WTC11 (cell line): ENCODE measurements at regions not wholly inside any gene's neighbourhood (a gene's known extent, or its start where the extent isn't known, plus 50 kb on each side); places are given as distances from the start of the nearest gene placed in this dataset.
"Not testable (repeated sequence)": the region's sequence is repeated elsewhere in the genome, so short reads cannot be mapped to it uniquely, and the experiment has no call there.

ENCODE experiments used
- ATAC-seq: fragments of 200-7000 bp; cut with Tn5 transposase; 2 replicates; pipeline ENCODE4 v1.10.0; 2021; ENCODE audit warnings: mild to moderate bottlenecking, moderate library complexity
- CTCF ChIA-PET: fragments of 300-600 bp; sonication (Branson Sonifier 250); formaldehyde crosslinking; loops from one replicate; lab custom pipeline; 2021; ENCODE audit warnings: antibody characterized with exemption; lab: Charles Lee
- POLR2A ChIA-PET: fragments of 350-600 bp; sonication (Branson Sonifier 250); formaldehyde crosslinking; loops from one replicate; lab custom pipeline; 2021; ENCODE audit warnings: antibody characterized with exemption; lab: Charles Lee
- DNase-seq: peaks from one replicate; pipeline ENCODE4 v3.0.0; 2021; ENCODE audit warnings: low spot score
- H3K27ac Mint-ChIP-seq: 2 replicates; pipeline ENCODE4 v1.8.0; 2021; ENCODE audit warnings: mixed read lengths
- H3K27me3 Mint-ChIP-seq: 2 replicates; pipeline ENCODE4 v1.8.0; 2021; ENCODE audit warnings: low read depth, mild to moderate bottlenecking, moderate library complexity, mixed read lengths
- H3K36me3 Mint-ChIP-seq: 2 replicates; pipeline ENCODE4 v1.8.0; 2021; ENCODE audit warnings: mixed read lengths
- H3K4me1 Mint-ChIP-seq: 2 replicates; pipeline ENCODE4 v1.8.0; 2022; ENCODE audit warnings: mixed read lengths
- H3K4me3 Mint-ChIP-seq: 2 replicates; pipeline ENCODE4 v1.8.0; 2021; ENCODE audit warnings: mild to moderate bottlenecking, moderate library complexity, mixed read lengths
- H3K9me3 Mint-ChIP-seq: 2 replicates; pipeline ENCODE4 v1.8.0; 2021; ENCODE audit warnings: mixed read lengths
- CREM ChIP-seq: sonication (generic); formaldehyde crosslinking; IDR thresholded peaks from 2 replicates; pipeline ENCODE4 v1.8.1; 2022; ENCODE audit warnings: mild to moderate bottlenecking, missing genetic modification reagents, moderate library complexity
- FOXK1 ChIP-seq: sonication (generic); formaldehyde crosslinking; IDR thresholded peaks from 2 replicates; pipeline ENCODE4 v1.8.0; 2022; ENCODE audit warnings: mild to moderate bottlenecking, moderate library complexity, missing genetic modification reagents
- GTF2I ChIP-seq: fragments of 250-450 bp; sonication (Bioruptor Pico); conservative IDR thresholded peaks from 2 replicates; pipeline ENCODE4 v1.4.0; 2021; ENCODE audit warnings: mild to moderate bottlenecking
- NFATC4 ChIP-seq: fragments of 250-450 bp; sonication (Bioruptor Pico); IDR thresholded peaks from 2 replicates; pipeline ENCODE4 v1.9.0; 2021; ENCODE audit warnings: mild to moderate bottlenecking
- PRDM15 ChIP-seq: sonication (generic); formaldehyde crosslinking; IDR thresholded peaks from 2 replicates; pipeline ENCODE4 v1.8.0; 2022; ENCODE audit warnings: missing genetic modification reagents
- SOX15 ChIP-seq: fragments of 250-450 bp; sonication (Bioruptor Pico); IDR thresholded peaks from 2 replicates; pipeline ENCODE4 v1.9.0; 2021; ENCODE audit warnings: mild to moderate bottlenecking
- TCF7 ChIP-seq: sonication (generic); formaldehyde crosslinking; IDR thresholded peaks from 2 replicates; pipeline ENCODE4 v1.8.0; 2022; ENCODE audit warnings: mild to moderate bottlenecking, low read depth, missing genetic modification reagents, moderate library complexity
- TP53 ChIP-seq: sonication (generic); formaldehyde crosslinking; IDR thresholded peaks from 2 replicates; pipeline ENCODE4 v1.8.1; 2023; ENCODE audit warnings: mild to moderate bottlenecking, missing genetic modification reagents
- ZNF121 ChIP-seq: sonication (generic); formaldehyde crosslinking; IDR thresholded peaks from 2 replicates; pipeline ENCODE4 v1.8.0; 2023; ENCODE audit warnings: missing genetic modification reagents
- ZNF219 ChIP-seq: sonication (generic); formaldehyde crosslinking; IDR thresholded peaks from 2 replicates; pipeline ENCODE4 v1.8.0; 2023; ENCODE audit warnings: missing genetic modification reagents, mild to moderate bottlenecking, borderline replicate concordance
- ZNF232 ChIP-seq: sonication (generic); formaldehyde crosslinking; IDR thresholded peaks from 2 replicates; pipeline ENCODE4 v1.8.0; 2022; ENCODE audit warnings: mild to moderate bottlenecking, missing genetic modification reagents
- ZNF512 ChIP-seq: sonication (generic); formaldehyde crosslinking; IDR thresholded peaks from 2 replicates; pipeline ENCODE4 v1.8.1; 2022; ENCODE audit warnings: missing genetic modification reagents, borderline replicate concordance
- TF ChIP-seq, protein P1 (sequence below): sonication (generic); formaldehyde crosslinking; IDR thresholded peaks from 2 replicates; pipeline ENCODE4 v1.8.1; 2023; ENCODE audit warnings: mild to moderate bottlenecking, missing genetic modification reagents, borderline replicate concordance
- TF ChIP-seq, protein P2 (sequence below): sonication (generic); formaldehyde crosslinking; IDR thresholded peaks from 2 replicates; pipeline ENCODE4 v1.8.1; 2023; ENCODE audit warnings: mild to moderate bottlenecking, missing genetic modification reagents

- no peak for TF ChIP-seq ZNF512
- TF ChIP-seq, protein P1, sequence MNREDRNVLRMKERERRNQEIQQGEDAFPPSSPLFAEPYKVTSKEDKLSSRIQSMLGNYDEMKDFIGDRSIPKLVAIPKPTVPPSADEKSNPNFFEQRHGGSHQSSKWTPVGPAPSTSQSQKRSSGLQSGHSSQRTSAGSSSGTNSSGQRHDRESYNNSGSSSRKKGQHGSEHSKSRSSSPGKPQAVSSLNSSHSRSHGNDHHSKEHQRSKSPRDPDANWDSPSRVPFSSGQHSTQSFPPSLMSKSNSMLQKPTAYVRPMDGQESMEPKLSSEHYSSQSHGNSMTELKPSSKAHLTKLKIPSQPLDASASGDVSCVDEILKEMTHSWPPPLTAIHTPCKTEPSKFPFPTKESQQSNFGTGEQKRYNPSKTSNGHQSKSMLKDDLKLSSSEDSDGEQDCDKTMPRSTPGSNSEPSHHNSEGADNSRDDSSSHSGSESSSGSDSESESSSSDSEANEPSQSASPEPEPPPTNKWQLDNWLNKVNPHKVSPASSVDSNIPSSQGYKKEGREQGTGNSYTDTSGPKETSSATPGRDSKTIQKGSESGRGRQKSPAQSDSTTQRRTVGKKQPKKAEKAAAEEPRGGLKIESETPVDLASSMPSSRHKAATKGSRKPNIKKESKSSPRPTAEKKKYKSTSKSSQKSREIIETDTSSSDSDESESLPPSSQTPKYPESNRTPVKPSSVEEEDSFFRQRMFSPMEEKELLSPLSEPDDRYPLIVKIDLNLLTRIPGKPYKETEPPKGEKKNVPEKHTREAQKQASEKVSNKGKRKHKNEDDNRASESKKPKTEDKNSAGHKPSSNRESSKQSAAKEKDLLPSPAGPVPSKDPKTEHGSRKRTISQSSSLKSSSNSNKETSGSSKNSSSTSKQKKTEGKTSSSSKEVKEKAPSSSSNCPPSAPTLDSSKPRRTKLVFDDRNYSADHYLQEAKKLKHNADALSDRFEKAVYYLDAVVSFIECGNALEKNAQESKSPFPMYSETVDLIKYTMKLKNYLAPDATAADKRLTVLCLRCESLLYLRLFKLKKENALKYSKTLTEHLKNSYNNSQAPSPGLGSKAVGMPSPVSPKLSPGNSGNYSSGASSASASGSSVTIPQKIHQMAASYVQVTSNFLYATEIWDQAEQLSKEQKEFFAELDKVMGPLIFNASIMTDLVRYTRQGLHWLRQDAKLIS (CRISPR knock-in tag) = no peak
- TF ChIP-seq TP53 (CRISPR knock-in tag) = no peak
Measured at GRCh38 chr7:88576720-88577119, 182.8 kb upstream of the ZNF804B start (continued).

- no peaks in the 10 kb centered on the region for H3K36me3 Mint-ChIP-seq
- DNase-seq = no peak
- H3K27me3 Mint-ChIP-seq = no peaks in the 10 kb centered on the region
- no peaks in the 10 kb centered on the region for H3K9me3 Mint-ChIP-seq
- no peak overlapping the region for H3K27ac Mint-ChIP-seq
- H3K4me3 Mint-ChIP-seq = no peak overlapping the region
- peak; percentile 82 for ATAC-seq
- CTCF ChIA-PET = interaction anchor here (1.5 kb wide), 1 partner anchor 323 kb away, joined by 7 read pairs; no protein-coding TSS in a partner anchor
- TF ChIP-seq TCF7 (no peak), SOX15 (CRISPR knock-in tag) (no peak), ZNF121 (CRISPR knock-in tag) (no peak), ZNF512 (no peak), NFATC4 (CRISPR knock-in tag) (no peak), PRDM15 (no peak), ZNF232 (no peak), GTF2I (CRISPR knock-in tag) (no peak)
- H3K4me1 Mint-ChIP-seq = peaks cover 24% of the 10 kb centered on the region
- POLR2A ChIA-PET = no interaction called here
Measured at GRCh38 chr7:88566162-88566729, 193.3 kb upstream of the ZNF804B start.

DNA sequence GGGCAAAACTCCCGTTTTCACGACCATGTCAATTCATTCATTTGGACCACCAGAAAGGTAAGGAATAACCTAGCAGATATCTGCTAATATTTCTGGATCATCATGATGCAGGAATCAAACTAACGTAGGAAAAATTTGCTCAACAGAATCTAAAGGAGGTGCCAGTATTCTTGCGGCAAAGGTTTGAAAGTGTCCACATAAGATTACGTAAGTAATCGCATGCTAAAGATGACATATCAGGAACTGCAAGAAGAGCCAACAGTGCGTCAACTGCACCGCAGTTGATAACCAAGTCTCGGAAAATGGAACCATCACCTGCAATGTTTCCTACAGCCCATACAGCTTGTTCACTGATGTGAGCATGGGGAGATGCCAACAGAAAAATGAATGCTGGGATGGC, 194.1 kb upstream of the ZNF804B start:
- Mint-ChIP-seq H3K9me3 (no peaks in the 10 kb centered on the region), H3K4me1 (peaks cover 24% of the 10 kb centered on the region), H3K4me3 (no peak overlapping the region), H3K36me3 (no peaks in the 10 kb centered on the region), H3K27ac (no peak overlapping the region), H3K27me3 (no peaks in the 10 kb centered on the region)
- ChIA-PET CTCF (interaction anchor here (1.5 kb wide), 1 partner anchor 322 kb away, joined by 7 read pairs; no protein-coding TSS in a partner anchor), POLR2A (no interaction called here)
- ATAC-seq (no peak), DNase-seq (no peak)
- no peak for TF ChIP-seq FOXK1 (CRISPR knock-in tag)
- TF ChIP-seq, protein P2, sequence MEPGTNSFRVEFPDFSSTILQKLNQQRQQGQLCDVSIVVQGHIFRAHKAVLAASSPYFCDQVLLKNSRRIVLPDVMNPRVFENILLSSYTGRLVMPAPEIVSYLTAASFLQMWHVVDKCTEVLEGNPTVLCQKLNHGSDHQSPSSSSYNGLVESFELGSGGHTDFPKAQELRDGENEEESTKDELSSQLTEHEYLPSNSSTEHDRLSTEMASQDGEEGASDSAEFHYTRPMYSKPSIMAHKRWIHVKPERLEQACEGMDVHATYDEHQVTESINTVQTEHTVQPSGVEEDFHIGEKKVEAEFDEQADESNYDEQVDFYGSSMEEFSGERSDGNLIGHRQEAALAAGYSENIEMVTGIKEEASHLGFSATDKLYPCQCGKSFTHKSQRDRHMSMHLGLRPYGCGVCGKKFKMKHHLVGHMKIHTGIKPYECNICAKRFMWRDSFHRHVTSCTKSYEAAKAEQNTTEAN = no peak
- TF ChIP-seq GTF2I (CRISPR knock-in tag) = no peak
- no peak for TF ChIP-seq CREM (CRISPR knock-in tag)
- no peak for TF ChIP-seq ZNF219

GRCh38 chr7:88556441-88556840, 203.1 kb upstream of the ZNF804B start:
- H3K4me1 Mint-ChIP-seq, ATAC-seq, POLR2A ChIA-PET, H3K4me3 Mint-ChIP-seq, CTCF ChIA-PET, H3K27me3 Mint-ChIP-seq, H3K27ac Mint-ChIP-seq, DNase-seq: not testable (repeated sequence)
- peaks cover 29% of the 10 kb centered on the region for H3K36me3 Mint-ChIP-seq
- H3K9me3 Mint-ChIP-seq = peaks cover 32% of the 10 kb centered on the region

DNA sequence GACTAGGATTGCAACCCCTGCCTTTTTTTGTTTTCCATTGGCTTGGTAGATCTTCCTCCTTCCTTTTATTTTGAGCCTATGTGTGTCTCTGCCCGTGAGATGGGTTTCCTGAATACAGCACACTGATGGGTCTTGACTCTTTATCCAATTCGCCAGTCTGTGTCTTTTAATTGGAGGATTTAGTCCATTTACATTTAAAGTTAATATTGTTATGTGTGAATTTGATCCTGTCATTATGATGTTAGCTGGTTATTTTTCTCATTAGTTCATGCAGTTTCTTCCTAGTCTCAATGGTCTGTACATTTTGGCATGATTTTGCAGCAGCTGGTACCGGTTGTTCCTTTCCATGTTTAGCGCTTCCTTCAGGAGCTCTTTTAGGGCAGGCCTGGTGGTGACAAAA, 204.7 kb upstream of the ZNF804B start:
- H3K27ac Mint-ChIP-seq, DNase-seq, H3K4me1 Mint-ChIP-seq, H3K4me3 Mint-ChIP-seq, POLR2A ChIA-PET, ATAC-seq, H3K27me3 Mint-ChIP-seq, CTCF ChIA-PET: not testable (repeated sequence)
- peaks cover 32% of the 10 kb centered on the region for H3K9me3 Mint-ChIP-seq
- peaks cover 29% of the 10 kb centered on the region for H3K36me3 Mint-ChIP-seq
